ENCODE measurements at regions not wholly inside any gene's neighbourhood (a gene's known extent, or its start where the extent isn't known, plus 50 kb on each side); places are given as distances from the start of the nearest gene placed in this dataset.

GRCh38 chr12:34286483-34286882 is 264.2 kb downstream of the ALG10 start:
- TF ChIP-seq TAF1 (IDR thresholded peaks at IDR 0.05; ENCODE audit: borderline replicate concordance, low read depth, low read length) (no peak), TEAD4 (IDR thresholded peaks at IDR 0.05; ENCODE audit: borderline replicate concordance, insufficient read depth) (no peak), POLR2AphosphoS5 (IDR thresholded peaks at IDR 0.05; ENCODE audit: low read depth, low read length) (no peak), EZH2phosphoT487 (IDR thresholded peaks at IDR 0.05; ENCODE audit: borderline replicate concordance, low read depth) (no peak), MAX (IDR thresholded peaks at IDR 0.05; ENCODE audit: low read depth) (no peak)
